ENCODE measurements at regions not wholly inside any gene's neighbourhood (a gene's known extent, or its start where the extent isn't known, plus 50 kb on each side); places are given as distances from the start of the nearest gene placed in this dataset.

DNA sequence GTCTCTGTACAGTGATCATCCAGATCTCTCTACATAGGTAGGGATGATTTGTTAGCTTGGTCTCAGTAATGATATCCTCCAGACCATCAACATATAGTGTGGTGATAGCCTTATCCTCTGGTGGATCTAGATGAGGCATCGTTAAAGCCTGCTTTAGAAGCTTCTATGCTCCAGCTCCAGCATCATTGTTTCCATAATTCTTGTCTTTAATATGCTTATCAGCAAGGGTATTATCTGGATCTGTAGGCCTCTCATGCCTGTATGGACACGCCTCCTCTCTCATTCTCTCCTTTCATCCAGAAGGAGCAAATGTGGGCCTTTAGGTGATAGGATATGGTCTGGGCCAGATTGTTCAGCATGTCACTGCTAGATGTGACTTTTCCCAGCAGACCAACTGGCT is 234.5 kb upstream of the CHST9 start:
- no peaks in the 10 kb centered on the region for H3K27me3 ChIP-seq
- H3K27ac ChIP-seq: no peak overlapping the region

DNA sequence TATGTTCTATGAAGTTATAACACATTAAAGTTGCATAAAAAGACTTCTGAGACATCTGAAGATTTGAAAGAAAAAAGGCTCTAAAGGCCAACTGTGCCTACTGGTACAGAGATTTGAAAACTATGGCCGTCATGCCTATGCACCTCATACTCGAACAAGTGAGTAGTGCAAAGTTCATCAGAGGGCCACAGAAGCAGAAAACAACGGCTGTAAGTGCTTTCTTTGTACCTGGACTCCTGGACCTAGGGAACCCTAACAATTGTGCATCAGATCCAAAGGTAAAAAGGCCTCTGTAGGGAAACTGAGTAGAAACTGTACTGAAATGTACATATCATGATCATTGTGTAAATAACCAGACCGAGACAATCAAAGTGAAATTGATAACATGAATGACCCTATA is 230.4 kb upstream of the CHST9 start:
- no peak overlapping the region for H3K27ac ChIP-seq
- H3K9me3 ChIP-seq: no peaks in the 10 kb centered on the region
- no peaks in the 10 kb centered on the region for H3K4me1 ChIP-seq (ENCODE audit: control insufficient read depth in 1 of 2, insufficient read depth in 1 of 2, low read depth in 1 of 2, low read length in 1 of 2)
- H3K36me3 ChIP-seq: no peaks in the 10 kb centered on the region
- no peak overlapping the region for H3K4me3 ChIP-seq (ENCODE audit: low read depth in 1 of 2, low read length in 1 of 2)
- TF ChIP-seq, protein P1, sequence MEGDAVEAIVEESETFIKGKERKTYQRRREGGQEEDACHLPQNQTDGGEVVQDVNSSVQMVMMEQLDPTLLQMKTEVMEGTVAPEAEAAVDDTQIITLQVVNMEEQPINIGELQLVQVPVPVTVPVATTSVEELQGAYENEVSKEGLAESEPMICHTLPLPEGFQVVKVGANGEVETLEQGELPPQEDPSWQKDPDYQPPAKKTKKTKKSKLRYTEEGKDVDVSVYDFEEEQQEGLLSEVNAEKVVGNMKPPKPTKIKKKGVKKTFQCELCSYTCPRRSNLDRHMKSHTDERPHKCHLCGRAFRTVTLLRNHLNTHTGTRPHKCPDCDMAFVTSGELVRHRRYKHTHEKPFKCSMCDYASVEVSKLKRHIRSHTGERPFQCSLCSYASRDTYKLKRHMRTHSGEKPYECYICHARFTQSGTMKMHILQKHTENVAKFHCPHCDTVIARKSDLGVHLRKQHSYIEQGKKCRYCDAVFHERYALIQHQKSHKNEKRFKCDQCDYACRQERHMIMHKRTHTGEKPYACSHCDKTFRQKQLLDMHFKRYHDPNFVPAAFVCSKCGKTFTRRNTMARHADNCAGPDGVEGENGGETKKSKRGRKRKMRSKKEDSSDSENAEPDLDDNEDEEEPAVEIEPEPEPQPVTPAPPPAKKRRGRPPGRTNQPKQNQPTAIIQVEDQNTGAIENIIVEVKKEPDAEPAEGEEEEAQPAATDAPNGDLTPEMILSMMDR (IDR thresholded peaks at IDR 0.05): no peak
- H3K27me3 ChIP-seq: no peaks in the 10 kb centered on the region

More for the DNA sequence above, 234.5 kb upstream of the CHST9 start:
- Histone ChIP-seq H3K4me1 (ENCODE audit: control insufficient read depth in 1 of 2, insufficient read depth in 1 of 2, low read depth in 1 of 2, low read length in 1 of 2) (no peaks in the 10 kb centered on the region), H3K4me3 (ENCODE audit: low read depth in 1 of 2, low read length in 1 of 2) (no peak overlapping the region), H3K36me3 (no peaks in the 10 kb centered on the region), H3K9me3 (no peaks in the 10 kb centered on the region)
- TF ChIP-seq, protein P1 (IDR thresholded peaks at IDR 0.05): no peak

DNA sequence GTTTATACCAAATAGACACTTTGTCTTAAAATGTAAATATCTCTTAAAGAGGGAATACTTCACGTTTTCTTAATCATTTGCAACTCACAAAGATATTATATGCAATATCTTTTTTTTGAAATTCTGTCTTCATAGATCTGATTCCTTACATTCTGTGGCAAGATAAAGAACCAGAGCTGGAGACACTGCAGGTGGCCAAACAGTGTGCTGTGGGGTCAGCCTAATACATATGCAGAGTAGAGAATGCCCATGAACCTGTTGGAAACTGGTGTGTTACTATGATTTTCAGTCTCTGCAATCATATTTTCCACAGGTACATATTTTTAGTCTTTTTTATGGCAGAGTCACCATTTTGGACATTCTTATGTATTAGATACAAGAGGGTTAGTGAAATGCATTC is 229.6 kb upstream of the CHST9 start:
- H3K27ac ChIP-seq: no peak overlapping the region
- no peaks in the 10 kb centered on the region for H3K9me3 ChIP-seq
- H3K4me1 ChIP-seq (ENCODE audit: control insufficient read depth in 1 of 2, insufficient read depth in 1 of 2, low read depth in 1 of 2, low read length in 1 of 2): no peaks in the 10 kb centered on the region
- no peaks in the 10 kb centered on the region for H3K27me3 ChIP-seq
- H3K36me3 ChIP-seq: no peaks in the 10 kb centered on the region
- TF ChIP-seq, protein P1 (IDR thresholded peaks at IDR 0.05): no peak
- no peak overlapping the region for H3K4me3 ChIP-seq (ENCODE audit: low read depth in 1 of 2, low read length in 1 of 2)

DNA sequence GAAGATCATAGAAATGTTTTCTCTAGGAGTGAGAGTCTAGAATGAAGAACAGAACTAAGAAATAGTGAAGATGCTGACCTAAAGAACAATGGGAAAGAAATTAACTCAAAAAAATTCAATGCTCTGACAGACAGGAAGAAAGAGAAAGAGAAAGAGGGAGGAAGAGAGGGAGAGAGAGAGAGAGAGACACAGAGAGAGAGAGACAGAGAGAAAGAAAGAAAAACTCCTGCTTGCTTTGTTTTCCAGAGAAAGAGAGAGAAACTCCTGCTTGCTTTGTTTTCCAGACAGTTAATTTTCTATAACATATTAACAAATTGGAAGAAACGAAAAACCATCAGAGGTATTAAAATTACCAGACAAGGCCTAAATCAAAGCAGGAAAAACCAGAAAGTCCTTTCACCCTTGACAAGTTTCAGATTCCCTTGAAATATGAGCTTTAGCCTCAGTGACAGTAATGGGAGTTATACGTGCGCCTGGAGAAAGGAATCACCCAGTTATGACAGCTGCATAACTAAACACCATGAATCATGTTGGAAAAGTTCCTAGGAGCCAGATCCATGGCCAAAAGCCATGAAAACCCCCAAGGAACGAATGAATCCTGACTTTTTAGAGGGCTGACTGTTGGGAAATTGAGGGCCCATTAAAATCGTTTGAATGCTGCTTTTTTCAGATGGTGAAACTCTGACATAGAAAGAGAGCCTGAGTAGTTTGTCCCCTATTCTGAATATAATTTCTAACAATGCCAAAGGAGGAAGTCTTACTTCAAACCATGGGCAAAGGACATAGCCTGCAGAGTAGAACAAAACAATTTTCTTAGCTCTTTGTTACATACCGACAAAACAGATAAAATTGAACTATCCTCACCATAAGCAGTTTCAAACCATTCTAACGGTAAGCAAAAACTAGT is 228.6 kb upstream of the CHST9 start:
- no peak overlapping the region for H3K27ac ChIP-seq
- no peaks in the 10 kb centered on the region for H3K36me3 ChIP-seq
- no peaks in the 10 kb centered on the region for H3K4me1 ChIP-seq (ENCODE audit: control insufficient read depth in 1 of 2, insufficient read depth in 1 of 2, low read depth in 1 of 2, low read length in 1 of 2)
- TF ChIP-seq, protein P1 (IDR thresholded peaks at IDR 0.05): no peak
- H3K9me3 ChIP-seq: no peaks in the 10 kb centered on the region
- no peaks in the 10 kb centered on the region for H3K27me3 ChIP-seq
- no peak overlapping the region for H3K4me3 ChIP-seq (ENCODE audit: low read depth in 1 of 2, low read length in 1 of 2)

DNA sequence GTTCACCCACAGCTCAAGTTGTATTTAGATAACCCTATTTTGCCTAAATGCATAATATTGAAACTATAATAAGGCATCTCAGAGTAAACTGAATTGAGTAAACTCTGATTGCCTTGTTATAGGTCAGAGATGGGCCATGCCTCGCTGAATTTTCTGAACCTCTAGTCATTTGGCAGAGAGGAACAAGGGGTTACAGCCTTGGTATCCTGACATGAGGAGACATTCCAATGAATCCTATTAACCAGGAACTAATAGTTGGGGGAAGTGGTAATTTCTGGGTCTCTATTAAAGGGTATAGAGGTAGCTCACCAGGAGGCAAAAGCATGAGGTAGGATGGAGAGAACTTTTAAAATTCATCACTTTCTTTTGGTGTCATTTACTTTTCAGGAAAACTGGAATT is 227.4 kb upstream of the CHST9 start:
- no peak overlapping the region for H3K4me3 ChIP-seq (ENCODE audit: low read depth in 1 of 2, low read length in 1 of 2)
- H3K9me3 ChIP-seq: no peaks in the 10 kb centered on the region
- H3K27ac ChIP-seq: no peak overlapping the region
- H3K27me3 ChIP-seq: no peaks in the 10 kb centered on the region
- no peaks in the 10 kb centered on the region for H3K4me1 ChIP-seq (ENCODE audit: control insufficient read depth in 1 of 2, insufficient read depth in 1 of 2, low read depth in 1 of 2, low read length in 1 of 2)
- no peaks in the 10 kb centered on the region for H3K36me3 ChIP-seq
- TF ChIP-seq, protein P1 (IDR thresholded peaks at IDR 0.05): no peak
